ENCODE measurements at regions not wholly inside any gene's neighbourhood (a gene's known extent, or its start where the extent isn't known, plus 50 kb on each side); places are given as distances from the start of the nearest gene placed in this dataset.

DNA sequence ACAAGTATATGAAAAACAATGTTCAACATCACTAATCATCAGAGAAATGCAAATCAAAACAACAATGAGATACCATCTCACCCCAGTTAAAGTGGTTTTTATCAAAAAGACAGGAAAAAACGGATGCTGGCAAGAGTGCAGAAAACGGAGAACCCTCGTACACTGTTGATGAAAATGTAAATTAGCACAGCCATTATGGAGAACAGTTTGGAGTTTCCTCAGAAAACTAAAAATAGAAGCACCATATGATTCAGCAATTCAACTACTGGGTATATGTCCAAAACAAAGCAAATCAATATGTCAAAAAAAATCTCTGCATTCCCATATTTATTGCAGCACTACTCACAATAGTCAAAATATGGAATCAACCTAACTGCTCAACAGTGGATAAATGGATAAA, 50.1 kb upstream of the CES5A start:
- H3K36me3 ChIP-seq (replicated peaks; ENCODE audit: control insufficient read depth, insufficient read depth, low read length) = no peaks in the 10 kb centered on the region
- no peak for DNase-seq
- no peaks in the 10 kb centered on the region for H3K27me3 ChIP-seq (ENCODE audit: control insufficient read depth, insufficient read depth, low read length)
- no peak overlapping the region for H3K4me3 ChIP-seq (ENCODE audit: insufficient read depth, low read depth, low read length)
